ENCODE measurements at regions not wholly inside any gene's neighbourhood (a gene's known extent, or its start where the extent isn't known, plus 50 kb on each side); places are given as distances from the start of the nearest gene placed in this dataset.

DNA sequence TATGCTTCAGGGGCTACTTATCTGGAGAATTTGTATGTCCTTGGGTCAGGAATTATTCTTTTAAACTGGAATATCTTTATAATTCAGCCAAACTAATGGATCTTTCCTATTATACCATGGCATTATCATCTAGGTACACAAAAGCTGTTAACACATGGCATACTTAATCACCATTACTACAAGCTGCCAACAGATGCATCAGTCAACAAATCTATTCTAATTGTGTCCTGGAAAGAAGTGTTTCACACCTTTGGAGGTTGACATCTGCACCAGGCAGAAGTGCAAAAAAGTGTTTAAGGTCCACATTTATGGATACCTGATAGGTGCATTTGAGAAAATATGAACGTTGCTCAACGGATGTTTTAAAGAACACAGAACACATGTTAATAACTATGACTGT, 470.2 kb upstream of the ADGRL2 start:
- TF ChIP-seq, protein P1, sequence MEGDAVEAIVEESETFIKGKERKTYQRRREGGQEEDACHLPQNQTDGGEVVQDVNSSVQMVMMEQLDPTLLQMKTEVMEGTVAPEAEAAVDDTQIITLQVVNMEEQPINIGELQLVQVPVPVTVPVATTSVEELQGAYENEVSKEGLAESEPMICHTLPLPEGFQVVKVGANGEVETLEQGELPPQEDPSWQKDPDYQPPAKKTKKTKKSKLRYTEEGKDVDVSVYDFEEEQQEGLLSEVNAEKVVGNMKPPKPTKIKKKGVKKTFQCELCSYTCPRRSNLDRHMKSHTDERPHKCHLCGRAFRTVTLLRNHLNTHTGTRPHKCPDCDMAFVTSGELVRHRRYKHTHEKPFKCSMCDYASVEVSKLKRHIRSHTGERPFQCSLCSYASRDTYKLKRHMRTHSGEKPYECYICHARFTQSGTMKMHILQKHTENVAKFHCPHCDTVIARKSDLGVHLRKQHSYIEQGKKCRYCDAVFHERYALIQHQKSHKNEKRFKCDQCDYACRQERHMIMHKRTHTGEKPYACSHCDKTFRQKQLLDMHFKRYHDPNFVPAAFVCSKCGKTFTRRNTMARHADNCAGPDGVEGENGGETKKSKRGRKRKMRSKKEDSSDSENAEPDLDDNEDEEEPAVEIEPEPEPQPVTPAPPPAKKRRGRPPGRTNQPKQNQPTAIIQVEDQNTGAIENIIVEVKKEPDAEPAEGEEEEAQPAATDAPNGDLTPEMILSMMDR (conservative IDR thresholded peaks at IDR 0.05), result no peak
- no peak overlapping the region for H3K27ac ChIP-seq

DNA sequence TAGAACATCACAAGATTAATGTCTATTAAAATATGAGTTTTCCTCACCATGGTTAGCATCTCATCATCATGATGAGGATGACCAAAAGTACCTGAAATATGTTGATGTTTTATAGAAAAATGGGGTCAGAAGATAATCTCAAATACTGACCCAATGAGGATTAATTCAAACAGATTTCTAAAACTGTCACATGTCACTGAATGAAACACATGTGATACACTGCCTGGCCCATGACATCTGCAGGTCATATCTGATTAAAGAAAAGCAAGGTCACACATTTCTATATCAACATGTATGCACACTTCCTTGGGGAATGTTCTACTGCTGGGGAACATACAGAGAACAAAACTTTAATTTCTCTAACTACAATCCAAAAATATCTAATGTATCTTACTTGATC, 470.6 kb upstream of the ADGRL2 start:
- no peak overlapping the region for H3K27ac ChIP-seq
- TF ChIP-seq, protein P1 (conservative IDR thresholded peaks at IDR 0.05), result no peak

DNA sequence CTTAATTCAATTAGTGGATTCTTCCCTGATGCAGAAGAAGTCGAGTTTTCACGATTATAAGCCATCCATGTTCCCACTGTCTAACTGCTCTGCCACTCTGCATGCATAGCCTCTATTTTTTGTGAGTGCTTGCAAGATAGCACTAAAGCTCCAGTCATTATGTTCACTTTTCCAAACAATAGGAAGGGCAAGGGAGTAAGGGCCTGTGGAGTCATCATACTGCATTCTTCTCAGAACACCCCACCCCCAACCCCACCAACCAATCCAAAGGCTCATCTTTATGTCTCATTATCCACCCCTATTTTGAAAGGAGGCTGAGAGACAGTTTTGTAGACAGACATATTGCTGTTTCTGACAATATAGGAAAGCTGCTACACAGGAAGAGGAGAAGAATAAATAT, 471.7 kb upstream of the ADGRL2 start:
- no peak overlapping the region for H3K27ac ChIP-seq
- TF ChIP-seq, protein P1 (conservative IDR thresholded peaks at IDR 0.05), result no peak

GRCh38 chr1:81327743-81328142, 473.0 kb upstream of the ADGRL2 start:
- H3K27ac ChIP-seq, result no peak overlapping the region
- TF ChIP-seq, protein P1 (conservative IDR thresholded peaks at IDR 0.05), result no peak

DNA sequence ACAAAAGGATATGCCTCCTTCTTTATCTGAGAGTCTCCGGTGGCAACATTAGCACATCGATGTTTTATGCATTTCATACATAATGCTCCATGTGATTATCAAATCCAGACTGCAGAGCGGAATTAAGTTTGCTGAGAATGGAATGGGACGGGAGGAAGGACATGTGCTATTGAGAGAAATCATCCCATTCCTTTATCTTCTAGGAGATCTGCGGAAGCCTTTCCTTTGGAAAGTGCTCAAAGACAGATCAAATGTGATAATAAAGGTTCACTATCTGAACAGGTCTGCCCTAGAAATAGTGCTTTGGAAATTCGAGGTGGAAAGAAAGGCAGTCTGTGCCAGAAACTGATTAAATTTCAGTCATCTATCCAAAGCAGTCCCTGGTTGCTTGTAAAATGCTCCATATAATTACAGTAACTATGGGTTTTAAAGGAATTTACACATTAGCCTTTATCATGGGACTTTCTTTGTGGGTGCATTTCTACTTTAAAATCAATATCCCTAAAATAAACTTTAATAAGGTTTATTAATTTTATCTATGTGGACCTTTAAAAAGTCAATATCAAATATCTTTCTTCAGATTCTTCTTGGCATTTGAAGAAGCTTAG, 473.5 kb upstream of the ADGRL2 start:
- TF ChIP-seq, protein P1 (conservative IDR thresholded peaks at IDR 0.05), result no peak
- no peak overlapping the region for H3K27ac ChIP-seq

GRCh38 chr1:81326212-81326611, 474.5 kb upstream of the ADGRL2 start:
- TF ChIP-seq, protein P1 (conservative IDR thresholded peaks at IDR 0.05), result no peak
- no peak overlapping the region for H3K27ac ChIP-seq

- no peak overlapping the region for H3K27ac ChIP-seq
- TF ChIP-seq, protein P1 (conservative IDR thresholded peaks at IDR 0.05), result no peak
Observed at GRCh38 chr1:81325397-81325796, 475.3 kb upstream of the ADGRL2 start.
